ENCODE measurements at regions not wholly inside any gene's neighbourhood (a gene's known extent, or its start where the extent isn't known, plus 50 kb on each side); places are given as distances from the start of the nearest gene placed in this dataset.
"Not testable (repeated sequence)": the region's sequence is repeated elsewhere in the genome, so short reads cannot be mapped to it uniquely, and the experiment has no call there.

DNA sequence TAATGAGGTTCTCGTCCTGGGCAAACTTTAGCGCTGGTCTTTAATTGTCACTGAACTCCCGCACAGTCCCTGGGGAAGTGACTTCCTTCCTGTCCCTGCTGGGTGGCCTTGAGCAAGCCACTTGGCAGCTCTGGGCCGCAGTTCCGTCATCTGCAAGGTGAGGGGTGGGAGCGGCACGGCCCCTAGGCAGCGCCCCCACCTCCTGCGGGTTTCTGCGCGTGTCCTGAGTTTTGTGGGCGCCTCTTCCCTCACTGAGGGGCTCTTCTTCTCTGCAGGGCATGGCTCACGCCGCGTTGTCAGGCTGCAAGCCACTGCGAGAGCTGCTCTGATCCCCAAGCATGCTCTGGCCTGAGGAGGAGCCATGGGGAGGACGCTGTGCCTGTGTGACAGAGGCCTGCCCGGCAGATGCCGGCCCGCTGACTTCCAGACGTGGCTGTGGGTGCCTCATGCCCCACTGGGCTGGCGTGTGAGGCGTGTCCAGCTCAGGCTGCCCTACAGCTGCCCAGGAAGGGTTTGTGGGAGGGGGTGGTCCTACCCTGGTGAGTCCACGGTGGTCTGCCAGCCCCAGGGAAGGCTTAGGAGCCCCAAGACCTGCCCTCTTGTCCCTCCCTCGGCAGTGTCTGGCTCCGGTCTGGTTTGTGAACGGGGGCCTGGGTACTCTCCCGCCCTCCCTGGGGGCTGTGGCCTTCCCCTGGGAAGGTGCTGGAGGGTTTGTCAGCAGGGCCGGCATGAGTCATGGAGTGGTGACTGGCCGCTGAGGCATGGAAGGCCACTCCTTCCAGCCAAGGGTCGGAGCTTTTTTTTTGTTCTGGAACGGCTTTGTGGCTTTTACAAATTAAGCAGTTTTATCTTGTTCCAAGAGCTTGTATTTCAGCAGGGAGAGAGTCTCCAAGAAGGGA is 182.0 kb downstream of the SEC14L1 start:
- DNase-seq = no peak

- no peak for DNase-seq
Observed at GRCh38 chr17:77323413-77324171, 182.8 kb downstream of the SEC14L1 start.

- DNase-seq = no peak
Observed at GRCh38 chr17:77324227-77324626, 183.5 kb downstream of the SEC14L1 start.

- no peak for DNase-seq
Observed at GRCh38 chr17:77325577-77326075, 184.9 kb downstream of the SEC14L1 start.

DNA sequence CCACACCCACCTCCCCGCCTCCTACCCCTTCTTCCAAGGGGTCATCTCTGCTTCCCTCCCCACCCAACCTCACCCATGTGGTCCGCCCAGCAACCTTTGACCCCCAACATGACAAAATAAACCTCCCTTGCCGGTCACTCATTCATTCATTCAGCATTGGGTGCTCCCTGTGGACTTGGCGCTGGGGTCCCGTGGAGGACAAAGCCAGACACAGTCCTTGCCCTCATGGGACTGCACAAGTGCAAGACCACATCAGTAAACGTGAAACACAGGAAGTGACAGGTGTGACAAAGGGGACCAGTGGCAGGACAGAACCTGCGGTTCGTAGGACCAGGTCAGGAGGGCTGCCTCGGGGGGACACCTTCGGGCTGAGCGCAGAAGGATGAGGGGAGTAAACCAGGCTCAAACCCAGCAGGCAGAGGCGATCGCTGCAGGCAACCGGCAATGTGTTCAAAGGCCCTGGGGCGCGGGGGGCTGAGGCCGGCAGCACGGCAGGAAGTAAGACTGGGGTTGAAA is 185.4 kb downstream of the SEC14L1 start:
- DNase-seq = no peak

DNA sequence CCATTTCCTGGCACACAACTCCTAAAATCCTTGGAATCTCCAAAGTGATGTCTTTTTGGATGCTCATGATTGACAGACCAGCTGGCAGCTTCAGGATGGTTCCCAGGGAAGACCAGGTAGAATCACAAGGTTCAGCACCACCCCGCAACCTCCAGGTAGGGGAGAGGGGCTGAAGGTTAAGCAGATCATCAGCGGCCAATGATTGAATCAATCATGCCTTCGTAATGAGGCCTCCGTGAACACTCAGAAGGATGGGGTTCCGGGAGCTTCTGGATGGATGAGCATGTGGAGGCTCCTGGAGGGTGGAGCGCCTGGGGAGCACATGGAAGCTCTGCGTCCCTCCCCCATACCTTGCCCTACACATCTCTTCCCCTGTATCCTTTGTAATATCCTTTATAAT is 185.9 kb downstream of the SEC14L1 start:
- DNase-seq = no peak

DNA sequence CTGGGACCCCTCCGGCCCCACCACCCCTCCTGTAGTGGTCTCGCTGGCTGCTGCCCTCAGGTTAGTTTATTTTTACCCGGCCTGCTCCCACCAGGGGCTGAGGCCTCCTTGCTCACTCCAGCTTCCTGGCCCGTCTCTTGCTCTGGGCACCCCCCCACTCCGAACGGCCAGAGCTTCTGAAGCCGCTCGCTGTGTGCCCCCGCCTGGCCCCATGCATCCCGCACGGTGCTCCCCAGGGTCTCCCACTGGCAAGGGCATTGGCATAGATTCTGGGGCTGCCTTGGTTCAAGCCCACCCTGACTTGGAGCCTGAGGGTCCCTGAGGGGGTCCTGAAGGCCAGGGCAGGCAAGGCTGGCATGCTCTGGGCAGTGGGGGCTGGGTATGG is 186.4 kb downstream of the SEC14L1 start:
- DNase-seq = no peak

- no peak for DNase-seq
Observed at GRCh38 chr17:77327566-77328464, 187.0 kb downstream of the SEC14L1 start.

DNA sequence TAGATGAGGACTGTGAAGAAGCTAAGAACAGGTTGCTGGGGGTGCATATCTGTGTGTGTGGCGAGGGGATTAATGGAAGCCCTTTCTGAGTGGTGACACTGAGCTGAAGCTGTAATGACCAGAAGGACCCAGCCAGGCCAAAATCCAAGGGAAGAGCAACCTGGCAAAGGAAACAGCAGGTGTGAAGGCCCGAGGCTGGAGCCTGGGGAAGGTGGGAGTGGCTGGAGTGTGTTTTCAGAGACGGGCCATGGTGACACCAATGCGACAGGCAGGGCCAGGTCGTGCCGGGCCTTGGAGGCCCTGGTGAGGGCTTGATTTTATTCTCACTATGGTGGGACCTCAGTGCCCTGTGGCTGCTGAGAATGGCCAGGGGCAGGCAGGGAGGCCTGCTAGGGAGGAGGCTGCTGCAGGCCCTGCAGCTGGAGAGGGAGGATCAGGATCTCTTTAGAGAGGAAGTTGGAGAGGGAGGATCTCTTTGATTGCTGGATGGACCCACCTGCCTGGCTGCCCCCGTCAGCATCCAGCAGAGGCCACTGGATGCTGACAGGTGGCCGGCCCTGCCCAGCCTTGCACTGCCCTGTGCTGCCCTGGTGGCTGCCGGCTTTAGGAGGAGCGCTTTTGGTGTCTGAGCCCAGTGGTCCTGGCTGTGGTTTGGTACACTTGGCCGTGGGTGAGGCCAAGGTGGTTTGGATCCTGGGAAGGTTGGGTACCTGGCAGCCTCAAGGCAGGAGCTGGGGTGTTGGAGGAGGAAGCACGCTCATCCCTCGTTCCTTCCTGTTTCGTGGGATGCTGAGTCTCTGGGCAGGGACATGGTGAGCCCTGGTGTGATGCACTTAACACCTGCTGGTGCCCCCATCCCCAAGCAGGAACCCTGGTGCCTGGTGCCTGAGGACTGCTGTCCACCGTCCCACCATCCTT is 188.3 kb downstream of the SEC14L1 start:
- DNase-seq = no peak

GRCh38 chr17:77329741-77330531 is 189.2 kb downstream of the SEC14L1 start:
- no peak for DNase-seq

DNA sequence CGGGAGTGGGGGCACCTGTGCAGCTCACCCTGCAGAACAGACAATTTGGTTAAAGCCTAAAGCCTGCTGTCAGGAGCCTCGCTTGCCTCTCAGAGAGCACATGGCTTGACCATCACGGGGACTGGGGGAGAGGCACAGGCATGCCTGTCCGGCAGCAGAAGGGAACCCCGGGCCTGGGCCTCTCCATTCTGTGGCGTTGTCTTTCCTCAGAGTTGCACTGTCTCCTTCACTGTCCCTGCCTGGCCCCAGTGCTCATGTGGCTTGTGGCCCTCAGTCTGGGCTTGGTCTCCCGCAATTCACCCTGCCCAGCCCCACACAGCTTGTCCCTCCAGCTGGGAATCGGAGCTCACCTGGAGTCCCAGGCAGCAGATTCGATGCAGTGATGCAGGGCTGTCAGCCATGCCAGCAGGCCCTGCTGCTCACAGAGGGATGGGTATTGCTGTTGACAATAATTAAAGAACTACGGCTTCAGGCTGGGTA is 189.9 kb downstream of the SEC14L1 start:
- DNase-seq = no peak

- peak; percentile 96 for DNase-seq
Observed at GRCh38 chr17:77331301-77331864, 190.6 kb downstream of the SEC14L1 start.

- no peak for DNase-seq
Observed at GRCh38 chr17:77332034-77332971, 191.5 kb downstream of the SEC14L1 start.

- DNase-seq = no peak
Observed at GRCh38 chr17:77332981-77333685, 192.4 kb downstream of the SEC14L1 start.

- DNase-seq = no peak
Observed at GRCh38 chr17:77337150-77337549, 196.4 kb downstream of the SEC14L1 start.

DNA sequence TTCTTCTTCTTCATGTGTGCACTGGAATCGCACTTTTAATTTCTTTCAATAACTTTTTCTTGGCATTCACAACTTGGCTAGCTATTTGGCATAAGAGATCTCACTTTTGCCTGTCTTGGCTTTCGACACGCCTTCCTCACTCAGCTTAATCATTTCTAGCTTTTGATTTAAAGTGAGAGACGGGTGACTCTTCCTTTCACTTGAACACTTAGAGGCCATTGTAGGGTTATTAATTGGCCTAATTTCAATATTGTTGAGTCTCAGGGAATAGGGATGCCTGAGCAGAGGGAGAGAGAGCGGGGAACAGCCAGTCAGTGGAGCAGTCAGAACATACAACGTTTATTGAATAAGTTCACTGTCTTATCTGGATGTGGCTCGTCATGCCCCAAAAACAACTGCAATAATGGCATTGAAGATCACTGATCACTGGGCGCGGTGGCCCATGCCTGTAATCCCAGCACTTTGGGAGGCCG is 200.3 kb downstream of the SEC14L1 start:
- DNase-seq = no peak

DNA sequence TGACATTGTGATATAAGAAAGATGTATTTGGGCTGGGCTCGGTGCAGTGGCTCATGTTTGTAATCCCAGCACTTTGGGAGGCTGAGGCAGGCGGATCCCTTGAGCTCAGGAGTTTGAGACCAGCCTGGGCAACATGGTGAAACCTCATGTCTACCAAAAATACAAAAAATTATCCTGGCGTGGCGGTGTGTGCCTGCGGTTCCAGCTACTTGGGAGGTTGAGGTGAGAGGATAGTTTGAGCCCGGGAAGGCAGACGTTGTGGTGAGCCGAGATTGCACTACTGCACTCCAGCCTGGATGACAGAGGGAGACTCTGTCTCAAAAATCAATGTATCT is 201.9 kb downstream of the SEC14L1 start:
- not testable (repeated sequence) for DNase-seq
